ENCODE measurements at regions not wholly inside any gene's neighbourhood (a gene's known extent, or its start where the extent isn't known, plus 50 kb on each side); places are given as distances from the start of the nearest gene placed in this dataset.

GRCh38 chr18:8894823-8895222 is 189.5 kb downstream of the MTCL1 start:
- TF ChIP-seq CTCF (IDR thresholded peaks at IDR 0.05; ENCODE audit: poor library complexity) (no peak), EZH2 (IDR thresholded peaks at IDR 0.05; ENCODE audit: borderline replicate concordance) (no peak)

All from hepatocyte (in vitro differentiated cells).